Small intestine (tissue), 7 donors: ENCODE measurements at regions not wholly inside any gene's neighbourhood (a gene's known extent, or its start where the extent isn't known, plus 50 kb on each side); places are given as distances from the start of the nearest gene placed in this dataset.

Experiments
- DNase-seq, 2 donors: peaks; one replicate each; pipeline versions ENCODE4 v3.0.0 to v3.0.0-alpha.2; 2013
- FAIRE-seq: peaks from 2 replicates; lab custom pipeline; 2012; peaks lifted over from hg19 to GRCh38; lab: Jason Lieb, UNC
- H3K27ac ChIP-seq, 3 donors: one replicate each; pipeline ENCODE4 v1.5.1; 2013; ENCODE audit warnings: low read length in 2 of 3, mild to moderate bottlenecking in 2 of 3, control low read depth in 1 of 3, inconsistent platforms in 1 of 3, low read depth in 1 of 3, moderate library complexity in 1 of 3
- H3K27me3 ChIP-seq, 3 donors: one replicate each; pipeline ENCODE4 v1.6.1; 2013; ENCODE audit warnings: low read length in 3 of 3, inconsistent platforms in 1 of 3; ENCODE audit not compliant: control insufficient read depth in 3 of 3, insufficient read depth in 3 of 3
- H3K36me3 ChIP-seq, 3 donors: one replicate each; pipeline ENCODE4 v1.6.1; 2013; ENCODE audit warnings: low read length in 3 of 3, inconsistent platforms in 1 of 3, low read depth in 1 of 3, mild to moderate bottlenecking in 1 of 3, moderate library complexity in 1 of 3; ENCODE audit not compliant: control insufficient read depth in 3 of 3, insufficient read depth in 2 of 3
- H3K4me1 ChIP-seq, 3 donors: one replicate each; pipeline ENCODE4 v1.6.1; 2013; ENCODE audit warnings: low read length in 2 of 3, inconsistent platforms in 1 of 3, low read depth in 1 of 3, mild to moderate bottlenecking in 1 of 3, moderate library complexity in 1 of 3; ENCODE audit not compliant: control insufficient read depth in 3 of 3, insufficient read depth in 2 of 3
- H3K4me3 ChIP-seq, 3 donors: one replicate each; pipeline ENCODE4 v1.5.1; 2013; ENCODE audit warnings: low read length in 3 of 3, control low read depth in 1 of 3, inconsistent platforms in 1 of 3, low read depth in 1 of 3, mild to moderate bottlenecking in 1 of 3, moderate library complexity in 1 of 3
- H3K9me3 ChIP-seq, 2 donors: one replicate each; pipeline ENCODE4 v1.6.1; 2013; ENCODE audit warnings: low read depth in 1 of 2, low read length in 1 of 2; ENCODE audit not compliant: control insufficient read depth in 2 of 2, insufficient read depth in 1 of 2
- WGBS, 3 donors: extraction: QIAGEN DNeasy Blood & Tissue Kit; methylation state at CpG; one replicate each; pipeline ENCODE4 v1.1.7; 2013; 5-methylcytosine and 5-hydroxymethylcytosine counted together
- donor health status: healthy with polysubstance abuse.
- donor health status: control.
- donor health status: control.
- donor health status: Bipolar disorder and iron deficiency.
- donor health status: healthy.

DNA sequence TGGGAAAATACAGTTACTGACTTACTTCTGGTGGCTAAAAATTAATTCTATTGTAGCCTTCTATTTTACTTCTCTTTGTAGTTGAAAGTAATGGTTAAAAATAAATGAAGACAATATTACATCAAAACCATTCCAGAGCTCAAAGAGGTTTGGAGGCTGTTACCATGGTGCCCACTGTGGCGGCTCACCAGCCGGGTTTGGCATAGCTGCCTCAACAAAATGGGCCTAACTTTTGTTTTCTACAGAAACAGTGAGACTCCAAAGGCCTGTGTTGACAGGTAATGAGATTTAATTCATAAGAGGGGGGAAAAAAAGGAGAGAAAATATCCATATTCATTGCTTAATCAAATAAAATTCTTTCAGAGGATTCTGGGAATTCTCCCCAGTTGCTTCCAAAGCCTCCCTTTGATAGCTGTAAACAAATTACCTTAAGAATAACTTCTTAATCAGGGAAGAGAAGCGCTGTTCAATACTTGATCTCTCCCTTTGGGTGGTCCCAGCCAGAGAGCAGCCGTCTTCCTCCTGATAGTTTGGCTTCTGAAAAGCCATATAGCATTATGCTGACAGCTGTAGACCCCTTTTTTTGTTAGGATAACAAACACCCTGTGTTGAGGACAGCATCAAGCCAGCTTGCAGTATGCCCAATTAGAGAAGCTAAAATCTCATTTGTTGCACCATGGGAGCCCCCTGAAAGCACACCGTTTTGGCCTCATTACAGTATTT is 266.8 kb downstream of the NEDD1 start:
- H3K4me3 ChIP-seq = no peak overlapping the region
- no peaks in the 10 kb centered on the region for H3K4me1 ChIP-seq
- H3K27ac ChIP-seq = no peak overlapping the region
- 49 to 58% (median 52%) methylated on average over 5 of the region's 5 CpGs for WGBS, 3 donors
- no peaks in the 10 kb centered on the region for H3K27me3 ChIP-seq
- H3K9me3 ChIP-seq = no peaks in the 10 kb centered on the region
- FAIRE-seq (no peak), DNase-seq (no peak)
- H3K36me3 ChIP-seq = no peaks in the 10 kb centered on the region

DNA sequence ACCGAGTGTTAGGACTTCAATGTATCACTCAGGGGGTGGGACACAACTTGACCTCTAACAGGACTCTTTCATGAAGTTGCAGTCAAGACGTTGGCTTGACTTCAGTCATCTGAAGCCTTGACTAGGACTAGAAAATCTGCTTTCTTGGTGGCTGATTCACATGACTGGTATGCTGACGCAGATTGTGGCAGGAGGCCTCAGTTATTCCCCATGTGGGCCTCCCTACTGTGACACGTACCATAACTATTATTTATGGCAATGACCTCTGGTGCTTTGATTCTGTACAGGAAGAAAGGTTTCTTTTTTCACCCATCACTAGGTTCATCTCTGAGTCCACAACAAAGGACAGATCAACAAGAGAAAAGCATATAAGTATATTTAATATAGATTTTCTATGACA is 270.4 kb downstream of the NEDD1 start:
- Histone ChIP-seq H3K4me3 (no peak overlapping the region), H3K27ac (no peak overlapping the region), H3K4me1 (no peaks in the 10 kb centered on the region), H3K9me3 (no peaks in the 10 kb centered on the region), H3K36me3 (no peaks in the 10 kb centered on the region), H3K27me3 (no peaks in the 10 kb centered on the region)
- FAIRE-seq (no peak), DNase-seq (no peak)
- WGBS, 3 donors = 79 to 88% (median 86%) methylated on average over 4 of the region's 4 CpGs

DNA sequence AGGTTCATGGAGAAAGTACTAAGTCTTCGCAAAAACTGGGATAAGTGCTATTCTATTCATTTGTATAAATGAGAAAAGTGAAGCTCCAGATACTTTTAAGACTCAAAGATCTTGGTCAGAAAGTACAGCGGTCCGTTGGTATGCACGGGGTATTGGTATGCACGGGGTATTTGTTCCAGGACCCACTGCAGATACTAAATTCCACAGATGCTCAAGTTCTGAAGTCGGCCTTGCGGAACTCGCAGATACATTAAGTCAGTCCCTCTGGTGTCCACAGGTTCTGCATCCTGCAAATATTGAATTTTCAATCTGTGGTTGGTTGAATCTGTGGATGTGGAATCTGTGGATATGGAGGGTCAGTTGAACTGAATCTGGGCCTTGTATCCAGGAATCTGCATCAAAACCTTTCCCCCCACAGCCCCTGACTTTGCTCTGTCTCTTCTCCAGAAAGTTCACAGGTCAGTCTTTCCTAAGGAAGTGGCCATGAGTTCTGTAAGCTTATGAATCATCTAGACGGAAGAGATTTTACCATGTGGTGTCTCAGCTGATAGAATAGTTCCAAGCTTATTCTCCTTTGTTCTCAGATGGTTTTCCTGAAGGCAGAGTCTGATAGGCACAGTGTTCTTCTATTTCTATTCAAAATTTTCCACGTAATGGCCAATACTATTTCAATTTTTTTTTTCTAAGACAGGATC is 274.7 kb downstream of the NEDD1 start:
- H3K27me3 ChIP-seq = no peaks in the 10 kb centered on the region
- no peak overlapping the region for H3K4me3 ChIP-seq
- no peak overlapping the region for H3K27ac ChIP-seq
- H3K9me3 ChIP-seq = no peaks in the 10 kb centered on the region
- DNase-seq (no peak), FAIRE-seq (no peak)
- H3K4me1 ChIP-seq = no peaks in the 10 kb centered on the region
- H3K36me3 ChIP-seq = no peaks in the 10 kb centered on the region
- 83 to 86% (median 83%) methylated on average over 10 of the region's 10 CpGs for WGBS, 3 donors

DNA sequence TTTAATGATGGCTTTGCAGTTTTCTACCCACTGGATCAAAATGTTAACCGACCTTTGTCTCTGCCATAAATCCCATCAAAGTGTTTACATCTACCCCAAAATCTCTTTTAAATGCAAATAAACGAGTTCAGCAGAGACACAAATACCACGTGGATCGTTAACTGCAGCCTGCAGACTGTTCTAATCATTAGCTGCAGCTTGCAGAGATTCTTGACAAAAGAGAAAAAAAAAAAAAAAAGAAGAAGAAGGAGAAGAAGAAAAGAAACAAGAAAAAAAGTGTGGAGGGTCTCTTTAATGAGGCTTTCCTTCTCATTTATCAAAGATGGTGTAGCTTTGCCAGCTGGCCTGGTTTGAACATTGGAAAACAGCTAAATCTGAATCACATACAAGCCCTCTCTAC is 275.7 kb downstream of the NEDD1 start:
- 20 to 25% (median 20%) methylated on average over 4 of the region's 4 CpGs for WGBS, 3 donors

DNA sequence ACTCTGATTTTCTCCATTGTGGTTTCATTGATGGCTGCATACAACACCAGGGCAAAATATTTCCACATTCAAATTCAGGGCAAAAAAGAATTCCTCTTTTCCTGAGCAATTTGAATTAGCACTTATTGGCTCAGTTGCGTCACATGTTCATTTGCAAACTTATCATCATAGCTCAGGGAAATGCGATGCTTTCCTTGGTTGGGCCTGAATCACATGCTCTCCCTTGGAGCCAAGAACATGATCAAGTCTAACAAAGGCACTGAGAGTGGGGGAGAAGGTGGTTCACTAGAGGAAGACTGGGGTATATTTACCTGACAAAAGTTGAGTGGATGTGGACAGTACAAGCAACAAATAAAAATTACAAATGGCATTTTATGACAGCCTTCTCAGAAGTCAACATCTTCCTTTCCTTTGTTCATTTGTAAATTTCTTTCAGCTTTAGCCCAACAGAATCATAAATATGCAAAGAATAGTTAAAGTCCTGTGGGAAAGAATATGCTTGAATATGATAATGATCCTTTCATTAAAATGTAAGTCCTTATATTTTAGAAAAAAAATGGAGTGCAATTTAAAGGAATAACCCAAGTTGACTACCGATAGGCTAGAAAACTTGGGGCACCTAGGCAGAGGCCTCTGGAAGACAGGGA is 277.2 kb downstream of the NEDD1 start:
- Histone ChIP-seq H3K36me3 (no peaks in the 10 kb centered on the region), H3K4me3 (no peak overlapping the region), H3K9me3 (no peaks in the 10 kb centered on the region), H3K4me1 (no peaks in the 10 kb centered on the region), H3K27me3 (no peaks in the 10 kb centered on the region), H3K27ac (no peak overlapping the region)
- WGBS, 3 donors = 89 to 92% (median 90%) methylated on average over 3 of the region's 3 CpGs
- DNase-seq (no peak), FAIRE-seq (no peak)

More for the DNA sequence above, 275.7 kb downstream of the NEDD1 start:
- H3K9me3 ChIP-seq = no peaks in the 10 kb centered on the region
- H3K27me3 ChIP-seq = no peaks in the 10 kb centered on the region
- H3K4me3 ChIP-seq = no peak overlapping the region
- DNase-seq (no peak), FAIRE-seq (no peak)
- no peak overlapping the region for H3K27ac ChIP-seq
- no peaks in the 10 kb centered on the region for H3K36me3 ChIP-seq
- no peaks in the 10 kb centered on the region for H3K4me1 ChIP-seq

DNA sequence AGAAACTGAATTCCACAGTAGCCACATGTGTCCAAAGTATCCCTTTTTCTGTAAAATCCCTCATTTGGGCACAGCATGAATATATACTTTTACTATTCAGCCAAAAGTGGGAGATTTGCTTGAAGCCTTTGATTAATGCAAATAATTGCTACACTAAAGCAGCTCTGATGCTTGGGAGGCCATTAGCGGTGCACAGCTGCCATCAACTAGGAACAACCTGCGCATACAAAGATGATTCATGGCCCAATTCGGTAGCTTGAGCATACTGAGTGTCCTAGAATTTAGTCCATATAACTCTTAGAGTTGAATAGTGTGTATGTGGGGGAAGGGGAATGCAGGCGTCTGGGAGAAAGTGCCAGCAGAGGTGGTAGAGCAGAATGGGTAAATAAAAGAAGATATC is 277.0 kb upstream of the RMST start:
- no peaks in the 10 kb centered on the region for H3K4me1 ChIP-seq
- no peaks in the 10 kb centered on the region for H3K36me3 ChIP-seq
- no peak for DNase-seq
- FAIRE-seq = no peak
- 84 to 89% (median 85%) methylated on average over 4 of the region's 4 CpGs for WGBS, 3 donors
- no peak overlapping the region for H3K27ac ChIP-seq
- no peak overlapping the region for H3K4me3 ChIP-seq
- no peaks in the 10 kb centered on the region for H3K27me3 ChIP-seq
- H3K9me3 ChIP-seq = no peaks in the 10 kb centered on the region

DNA sequence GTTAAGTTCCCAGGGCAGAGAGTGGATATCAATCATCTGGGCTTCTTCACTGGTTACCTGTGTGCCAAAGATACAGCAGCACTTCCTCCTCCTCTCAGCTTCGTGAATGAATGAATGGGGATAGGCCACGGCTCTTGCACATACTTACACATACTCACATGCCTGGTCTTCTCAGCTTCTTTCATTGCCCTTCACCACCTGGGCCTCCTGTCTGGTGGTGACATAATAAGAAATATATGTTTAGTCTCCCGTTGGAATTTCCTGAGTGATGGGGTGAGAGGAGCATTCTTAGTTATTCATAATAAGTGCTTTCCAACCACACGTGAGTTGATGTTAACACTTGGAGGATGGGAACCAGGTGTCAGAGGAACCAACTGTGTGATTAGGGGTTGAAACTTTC is 268.1 kb upstream of the RMST start:
- H3K36me3 ChIP-seq = no peaks in the 10 kb centered on the region
- no peak overlapping the region for H3K27ac ChIP-seq
- no peaks in the 10 kb centered on the region for H3K27me3 ChIP-seq
- DNase-seq = no peak
- H3K4me3 ChIP-seq = no peak overlapping the region
- peaks cover 1 to 3% of the 10 kb centered on the region in 2 donors for H3K9me3 ChIP-seq
- 68 to 75% (median 70%) methylated on average over 4 of the region's 4 CpGs for WGBS, 3 donors
- FAIRE-seq = no peak
- no peaks in the 10 kb centered on the region for H3K4me1 ChIP-seq

DNA sequence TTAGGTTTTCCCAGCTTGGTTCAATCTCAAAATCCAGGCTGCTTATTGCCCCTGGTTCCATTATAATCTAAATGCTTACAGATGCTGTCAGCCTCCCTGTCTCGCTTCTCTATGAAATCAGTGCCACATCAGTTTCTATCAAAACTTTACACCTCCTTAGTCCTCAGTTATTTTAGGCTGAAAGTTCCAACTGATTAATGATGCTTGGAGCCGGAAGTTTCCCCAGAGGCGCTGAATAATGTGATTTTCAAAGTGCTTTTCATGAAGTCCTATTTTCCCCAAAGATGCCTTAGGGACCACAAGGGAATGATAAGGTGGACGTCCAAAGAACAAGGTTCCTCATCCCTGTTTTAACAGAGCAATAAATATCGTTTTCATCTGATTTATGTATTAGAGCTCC is 262.4 kb upstream of the RMST start:
- Histone ChIP-seq H3K4me3 (no peak overlapping the region), H3K4me1 (no peaks in the 10 kb centered on the region), H3K9me3 (peaks cover 0 to 3% of the 10 kb centered on the region in 2 donors), H3K27ac (no peak overlapping the region), H3K27me3 (no peaks in the 10 kb centered on the region), H3K36me3 (no peaks in the 10 kb centered on the region)
- FAIRE-seq (no peak), DNase-seq (no peak)
- WGBS, 3 donors = 71 to 76% (median 75%) methylated on average over 5 of the region's 5 CpGs
